Liver (tissue), 8 donors: ENCODE measurements at regions not wholly inside any gene's neighbourhood (a gene's known extent, or its start where the extent isn't known, plus 50 kb on each side); places are given as distances from the start of the nearest gene placed in this dataset.

ENCODE experiments used
- DNase-seq: peaks from one replicate; pipeline ENCODE4 v3.0.0-alpha.2; 2017; ENCODE audit warnings: low spot score
- H3K27ac ChIP-seq, 2 donors: one replicate each; pipeline ENCODE4 v1.7.0; 2013; ENCODE audit warnings: inconsistent platforms in 2 of 2, low read length in 2 of 2, control low read depth in 1 of 2, low read depth in 1 of 2, mild to moderate bottlenecking in 1 of 2
- H3K27me3 ChIP-seq, 4 donors: one replicate each; pipeline versions ENCODE4 v1.6.1 to v1.7.0; 2013; ENCODE audit warnings: low read length in 3 of 4, inconsistent platforms in 1 of 4, mild to moderate bottlenecking in 1 of 4, moderate library complexity in 1 of 4; ENCODE audit not compliant: control insufficient read depth in 4 of 4, insufficient read depth in 4 of 4
- H3K36me3 ChIP-seq, 4 donors: one replicate each; pipeline versions ENCODE4 v1.6.1 to v1.7.0; 2013; ENCODE audit warnings: low read length in 3 of 4, mild to moderate bottlenecking in 3 of 4, low read depth in 1 of 4, moderate library complexity in 1 of 4; ENCODE audit not compliant: control insufficient read depth in 4 of 4, insufficient read depth in 3 of 4
- H3K4me1 ChIP-seq, 4 donors: one replicate each; pipeline versions ENCODE4 v1.6.1 to v1.7.0; 2013; ENCODE audit warnings: low read length in 3 of 4, mild to moderate bottlenecking in 3 of 4, moderate library complexity in 1 of 4; ENCODE audit not compliant: control insufficient read depth in 4 of 4, insufficient read depth in 4 of 4
- H3K4me3 ChIP-seq, 3 donors: one replicate each; pipeline versions ENCODE4 v1.6.1 to v1.7.0; 2013; ENCODE audit warnings: low read length in 3 of 3, control low read depth in 1 of 3, low read depth in 1 of 3, mild to moderate bottlenecking in 1 of 3
- H3K9ac ChIP-seq, 2 donors: one replicate each; pipeline ENCODE4 v1.7.0; 2013; ENCODE audit warnings: low read length in 2 of 2, mild to moderate bottlenecking in 2 of 2, moderate library complexity in 2 of 2, control low read depth in 1 of 2, low read depth in 1 of 2
- H3K9me3 ChIP-seq, 4 donors: one replicate each; pipeline versions ENCODE4 v1.6.1 to v1.7.0; 2013; ENCODE audit warnings: low read length in 3 of 4; ENCODE audit not compliant: control insufficient read depth in 4 of 4
- FOXA1 ChIP-seq: IDR thresholded peaks from 2 replicates; pipeline ENCODE4 v1.6.1; 2016; ENCODE audit warnings: antibody characterized with exemption
- FOXA2 ChIP-seq: IDR thresholded peaks from 2 replicates; pipeline ENCODE4 v1.6.1; 2016; ENCODE audit warnings: antibody characterized with exemption
- GABPA ChIP-seq, 2 donors: IDR thresholded peaks in 1 of 2; conservative IDR thresholded peaks in 1 of 2; 2 replicates each; pipeline ENCODE4 v1.6.1; 2016; ENCODE audit warnings: antibody characterized with exemption in 2 of 2, mild to moderate bottlenecking in 1 of 2, moderate library complexity in 1 of 2
- HNF4A ChIP-seq, 2 donors: conservative IDR thresholded peaks; 2 replicates each; pipeline ENCODE4 v1.6.1; 2016; ENCODE audit warnings: antibody characterized with exemption in 2 of 2, mild to moderate bottlenecking in 2 of 2
- HNF4G ChIP-seq: IDR thresholded peaks from 2 replicates; pipeline ENCODE4 v1.6.1; 2016; ENCODE audit warnings: antibody characterized with exemption
- JUND ChIP-seq, 2 donors: IDR thresholded peaks; 2 replicates each; pipeline ENCODE4 v1.6.1; 2016; ENCODE audit warnings: antibody characterized with exemption in 2 of 2
- NR2F2 ChIP-seq: IDR thresholded peaks from 2 replicates; pipeline ENCODE4 v1.6.1; 2016; ENCODE audit warnings: antibody characterized with exemption
- RAD21 ChIP-seq, 2 donors: IDR thresholded peaks; 2 replicates each; pipeline ENCODE4 v1.6.1; 2016; ENCODE audit warnings: antibody characterized with exemption in 2 of 2, mild to moderate bottlenecking in 2 of 2
- RXRA ChIP-seq, 2 donors: IDR thresholded peaks; 2 replicates each; pipeline ENCODE4 v1.6.1; 2017 to 2018; ENCODE audit warnings: antibody characterized with exemption in 2 of 2, mild to moderate bottlenecking in 1 of 2
- SP1 ChIP-seq: IDR thresholded peaks from 2 replicates; pipeline ENCODE4 v1.6.1; 2018; ENCODE audit warnings: antibody characterized with exemption, mild to moderate bottlenecking
- TAF1 ChIP-seq: conservative IDR thresholded peaks from 2 replicates; pipeline ENCODE4 v1.6.1; 2016; ENCODE audit warnings: antibody characterized with exemption, mild to moderate bottlenecking
- YY1 ChIP-seq: IDR thresholded peaks from 2 replicates; pipeline ENCODE4 v1.6.1; 2016; ENCODE audit warnings: antibody characterized with exemption, mild to moderate bottlenecking
- WGBS: extraction: QIAGEN DNeasy Blood & Tissue Kit; methylation state at CpG from one replicate; pipeline ENCODE4 v1.1.7; 2013; 5-methylcytosine and 5-hydroxymethylcytosine counted together
- TF ChIP-seq, protein P1 (sequence below): IDR thresholded peaks from 2 replicates; pipeline ENCODE4 v1.6.1; 2016; ENCODE audit warnings: antibody characterized with exemption
- TF ChIP-seq, protein P2 (sequence below): IDR thresholded peaks from 2 replicates; pipeline ENCODE4 v1.6.1; 2016; ENCODE audit warnings: antibody characterized with exemption, mild to moderate bottlenecking
- TF ChIP-seq, protein P3 (sequence below): IDR thresholded peaks from 2 replicates; pipeline ENCODE4 v1.6.1; 2016; ENCODE audit warnings: antibody characterized with exemption
- TF ChIP-seq, protein P4 (sequence below): fragments of 150-350 bp; IDR thresholded peaks from 2 replicates; pipeline ENCODE4 v1.5.1; 2017; ENCODE audit warnings: improper control_type of control experiment, low read depth, low read length; ENCODE audit not compliant: missing input control
- TF ChIP-seq, protein P5 (sequence below): IDR thresholded peaks from 2 replicates; pipeline ENCODE4 v1.6.1; 2016; ENCODE audit warnings: antibody characterized with exemption
- donor health status: healthy.
- donor health status: healthy.
- donor health status: healthy.
- donor health status: healthy.
- donor health status: healthy.

DNA sequence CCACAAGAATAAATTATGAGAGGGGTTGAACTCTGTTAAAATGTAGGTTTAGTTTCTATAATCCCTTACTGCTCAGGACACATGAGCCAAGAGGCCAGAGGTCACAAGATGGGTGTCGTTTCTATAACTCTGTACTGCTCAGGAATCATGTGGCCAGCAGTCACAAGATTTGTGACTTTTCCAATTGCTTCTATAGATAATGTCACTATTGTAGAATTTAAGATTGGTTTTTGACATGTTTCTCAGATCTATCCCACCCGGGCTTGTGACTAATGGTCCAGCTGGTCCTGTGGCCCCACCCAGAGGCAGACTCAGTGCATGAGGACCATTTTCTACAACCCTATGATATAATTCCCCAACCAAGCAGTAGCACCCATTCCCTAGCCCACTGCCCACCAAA is 662.0 kb upstream of the KLF12 start:
- Histone ChIP-seq H3K27me3 (no peaks in the 10 kb centered on the region), H3K27ac (no peak overlapping the region), H3K9ac (no peak overlapping the region), H3K9me3 (no peaks in the 10 kb centered on the region), H3K4me1 (no peaks in the 10 kb centered on the region), H3K36me3 (no peaks in the 10 kb centered on the region), H3K4me3 (no peak overlapping the region)
- WGBS = 67% methylated on average over 2 of the region's 2 CpGs
- no peak for DNase-seq
- TF ChIP-seq YY1 = no peak
- TF ChIP-seq HNF4G = no peak
- TF ChIP-seq JUND (IDR thresholded peaks at IDR 0.05) = no peak
- no peak for TF ChIP-seq GABPA (IDR thresholded peaks at IDR 0.05 in 1 of 2, conservative IDR thresholded peaks at IDR 0.05 in 1 of 2)
- TF ChIP-seq, protein P1, sequence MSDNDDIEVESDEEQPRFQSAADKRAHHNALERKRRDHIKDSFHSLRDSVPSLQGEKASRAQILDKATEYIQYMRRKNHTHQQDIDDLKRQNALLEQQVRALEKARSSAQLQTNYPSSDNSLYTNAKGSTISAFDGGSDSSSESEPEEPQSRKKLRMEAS = no peak
- TF ChIP-seq RAD21 (IDR thresholded peaks at IDR 0.05) = no peak
- TF ChIP-seq RXRA (IDR thresholded peaks at IDR 0.05) = no peak
- no peak for TF ChIP-seq NR2F2
- TF ChIP-seq FOXA2 = no peak
- TF ChIP-seq TAF1 = no peak
- TF ChIP-seq, protein P2, sequence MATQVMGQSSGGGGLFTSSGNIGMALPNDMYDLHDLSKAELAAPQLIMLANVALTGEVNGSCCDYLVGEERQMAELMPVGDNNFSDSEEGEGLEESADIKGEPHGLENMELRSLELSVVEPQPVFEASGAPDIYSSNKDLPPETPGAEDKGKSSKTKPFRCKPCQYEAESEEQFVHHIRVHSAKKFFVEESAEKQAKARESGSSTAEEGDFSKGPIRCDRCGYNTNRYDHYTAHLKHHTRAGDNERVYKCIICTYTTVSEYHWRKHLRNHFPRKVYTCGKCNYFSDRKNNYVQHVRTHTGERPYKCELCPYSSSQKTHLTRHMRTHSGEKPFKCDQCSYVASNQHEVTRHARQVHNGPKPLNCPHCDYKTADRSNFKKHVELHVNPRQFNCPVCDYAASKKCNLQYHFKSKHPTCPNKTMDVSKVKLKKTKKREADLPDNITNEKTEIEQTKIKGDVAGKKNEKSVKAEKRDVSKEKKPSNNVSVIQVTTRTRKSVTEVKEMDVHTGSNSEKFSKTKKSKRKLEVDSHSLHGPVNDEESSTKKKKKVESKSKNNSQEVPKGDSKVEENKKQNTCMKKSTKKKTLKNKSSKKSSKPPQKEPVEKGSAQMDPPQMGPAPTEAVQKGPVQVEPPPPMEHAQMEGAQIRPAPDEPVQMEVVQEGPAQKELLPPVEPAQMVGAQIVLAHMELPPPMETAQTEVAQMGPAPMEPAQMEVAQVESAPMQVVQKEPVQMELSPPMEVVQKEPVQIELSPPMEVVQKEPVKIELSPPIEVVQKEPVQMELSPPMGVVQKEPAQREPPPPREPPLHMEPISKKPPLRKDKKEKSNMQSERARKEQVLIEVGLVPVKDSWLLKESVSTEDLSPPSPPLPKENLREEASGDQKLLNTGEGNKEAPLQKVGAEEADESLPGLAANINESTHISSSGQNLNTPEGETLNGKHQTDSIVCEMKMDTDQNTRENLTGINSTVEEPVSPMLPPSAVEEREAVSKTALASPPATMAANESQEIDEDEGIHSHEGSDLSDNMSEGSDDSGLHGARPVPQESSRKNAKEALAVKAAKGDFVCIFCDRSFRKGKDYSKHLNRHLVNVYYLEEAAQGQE = no peak
- TF ChIP-seq, protein P3, sequence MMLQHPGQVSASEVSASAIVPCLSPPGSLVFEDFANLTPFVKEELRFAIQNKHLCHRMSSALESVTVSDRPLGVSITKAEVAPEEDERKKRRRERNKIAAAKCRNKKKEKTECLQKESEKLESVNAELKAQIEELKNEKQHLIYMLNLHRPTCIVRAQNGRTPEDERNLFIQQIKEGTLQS = no peak
- TF ChIP-seq, protein P4, sequence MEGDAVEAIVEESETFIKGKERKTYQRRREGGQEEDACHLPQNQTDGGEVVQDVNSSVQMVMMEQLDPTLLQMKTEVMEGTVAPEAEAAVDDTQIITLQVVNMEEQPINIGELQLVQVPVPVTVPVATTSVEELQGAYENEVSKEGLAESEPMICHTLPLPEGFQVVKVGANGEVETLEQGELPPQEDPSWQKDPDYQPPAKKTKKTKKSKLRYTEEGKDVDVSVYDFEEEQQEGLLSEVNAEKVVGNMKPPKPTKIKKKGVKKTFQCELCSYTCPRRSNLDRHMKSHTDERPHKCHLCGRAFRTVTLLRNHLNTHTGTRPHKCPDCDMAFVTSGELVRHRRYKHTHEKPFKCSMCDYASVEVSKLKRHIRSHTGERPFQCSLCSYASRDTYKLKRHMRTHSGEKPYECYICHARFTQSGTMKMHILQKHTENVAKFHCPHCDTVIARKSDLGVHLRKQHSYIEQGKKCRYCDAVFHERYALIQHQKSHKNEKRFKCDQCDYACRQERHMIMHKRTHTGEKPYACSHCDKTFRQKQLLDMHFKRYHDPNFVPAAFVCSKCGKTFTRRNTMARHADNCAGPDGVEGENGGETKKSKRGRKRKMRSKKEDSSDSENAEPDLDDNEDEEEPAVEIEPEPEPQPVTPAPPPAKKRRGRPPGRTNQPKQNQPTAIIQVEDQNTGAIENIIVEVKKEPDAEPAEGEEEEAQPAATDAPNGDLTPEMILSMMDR = no peak
- no peak for TF ChIP-seq HNF4A (conservative IDR thresholded peaks at IDR 0.05)
- no peak for TF ChIP-seq FOXA1

DNA sequence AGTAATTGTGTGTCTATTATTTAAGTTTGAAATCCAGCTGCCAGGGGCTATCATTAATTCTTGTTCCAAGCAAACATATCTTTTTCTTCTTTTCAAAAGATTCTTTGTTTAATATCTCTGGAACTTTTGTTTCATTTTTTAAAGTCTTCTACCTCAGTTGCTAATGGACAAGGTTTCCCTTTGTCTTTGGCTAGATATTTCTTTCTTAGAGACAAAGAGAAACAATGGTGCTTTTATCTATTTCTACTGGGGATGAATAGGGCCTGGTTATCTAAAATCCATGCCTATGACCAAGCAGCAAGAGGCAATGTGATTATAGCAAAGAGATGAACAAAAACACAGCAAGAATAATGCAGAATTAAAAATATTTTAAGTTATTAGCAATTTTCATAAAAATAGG is 661.3 kb upstream of the KLF12 start:
- no peaks in the 10 kb centered on the region for H3K36me3 ChIP-seq
- H3K9me3 ChIP-seq = peaks cover 0 to 3% (median 2%) of the 10 kb centered on the region in 4 donors
- TF ChIP-seq RXRA (IDR thresholded peaks at IDR 0.05) = no peak
- no peak for TF ChIP-seq NR2F2
- TF ChIP-seq, protein P3 = no peak
- TF ChIP-seq, protein P4 = no peak
- TF ChIP-seq, protein P5, sequence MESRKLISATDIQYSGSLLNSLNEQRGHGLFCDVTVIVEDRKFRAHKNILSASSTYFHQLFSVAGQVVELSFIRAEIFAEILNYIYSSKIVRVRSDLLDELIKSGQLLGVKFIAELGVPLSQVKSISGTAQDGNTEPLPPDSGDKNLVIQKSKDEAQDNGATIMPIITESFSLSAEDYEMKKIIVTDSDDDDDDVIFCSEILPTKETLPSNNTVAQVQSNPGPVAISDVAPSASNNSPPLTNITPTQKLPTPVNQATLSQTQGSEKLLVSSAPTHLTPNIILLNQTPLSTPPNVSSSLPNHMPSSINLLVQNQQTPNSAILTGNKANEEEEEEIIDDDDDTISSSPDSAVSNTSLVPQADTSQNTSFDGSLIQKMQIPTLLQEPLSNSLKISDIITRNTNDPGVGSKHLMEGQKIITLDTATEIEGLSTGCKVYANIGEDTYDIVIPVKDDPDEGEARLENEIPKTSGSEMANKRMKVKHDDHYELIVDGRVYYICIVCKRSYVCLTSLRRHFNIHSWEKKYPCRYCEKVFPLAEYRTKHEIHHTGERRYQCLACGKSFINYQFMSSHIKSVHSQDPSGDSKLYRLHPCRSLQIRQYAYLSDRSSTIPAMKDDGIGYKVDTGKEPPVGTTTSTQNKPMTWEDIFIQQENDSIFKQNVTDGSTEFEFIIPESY = no peak
- TF ChIP-seq, protein P2 = no peak
- no peak for TF ChIP-seq SP1
- TF ChIP-seq FOXA2 = no peak
- TF ChIP-seq, protein P1 = no peak
- no peak for TF ChIP-seq RAD21 (IDR thresholded peaks at IDR 0.05)
- TF ChIP-seq TAF1 = no peak
- TF ChIP-seq YY1 = no peak
- no peak for TF ChIP-seq HNF4G
- TF ChIP-seq GABPA (IDR thresholded peaks at IDR 0.05 in 1 of 2, conservative IDR thresholded peaks at IDR 0.05 in 1 of 2) = no peak
- TF ChIP-seq HNF4A (conservative IDR thresholded peaks at IDR 0.05) = no peak
- H3K27ac ChIP-seq = no peak overlapping the region
- H3K9ac ChIP-seq = no peak overlapping the region
- no peak for DNase-seq
- no peaks in the 10 kb centered on the region for H3K27me3 ChIP-seq
- H3K4me3 ChIP-seq = no peak overlapping the region
- H3K4me1 ChIP-seq = no peaks in the 10 kb centered on the region
